22Rv1 (cell line): ENCODE measurements at regions not wholly inside any gene's neighbourhood (a gene's known extent, or its start where the extent isn't known, plus 50 kb on each side); places are given as distances from the start of the nearest gene placed in this dataset.

Experiments
- ZFX ChIP-seq: fragments of 450-650 bp; IDR thresholded peaks from 2 replicates; pipeline ENCODE4 v1.6.1; 2017; ENCODE audit warnings: antibody characterized with exemption, borderline replicate concordance
- TF ChIP-seq, protein P1 (sequence below): fragments of 450-650 bp; IDR thresholded peaks from 2 replicates; pipeline ENCODE4 v1.5.1; 2017; ENCODE audit warnings: mild to moderate bottlenecking

DNA sequence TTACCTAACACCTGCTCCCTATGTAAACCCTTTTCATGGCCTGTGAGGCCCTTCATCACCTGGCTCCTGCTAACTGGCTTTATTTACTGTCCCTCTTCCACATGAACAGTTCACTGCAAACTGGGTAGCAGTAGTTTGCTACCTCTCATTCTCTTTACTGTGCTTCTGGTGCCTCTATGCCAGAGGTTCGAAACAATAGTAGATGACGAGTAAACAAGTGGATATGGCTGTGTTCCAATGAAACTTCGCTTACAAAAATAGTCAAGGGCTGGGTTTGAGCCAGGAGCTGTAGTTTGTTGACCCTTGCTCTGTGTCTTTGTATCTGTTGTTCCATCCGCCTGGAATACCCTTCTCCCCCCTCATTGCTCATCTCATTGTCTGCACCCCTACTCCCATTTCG lies 233.6 kb upstream of the RMST start:
- TF ChIP-seq, protein P1, sequence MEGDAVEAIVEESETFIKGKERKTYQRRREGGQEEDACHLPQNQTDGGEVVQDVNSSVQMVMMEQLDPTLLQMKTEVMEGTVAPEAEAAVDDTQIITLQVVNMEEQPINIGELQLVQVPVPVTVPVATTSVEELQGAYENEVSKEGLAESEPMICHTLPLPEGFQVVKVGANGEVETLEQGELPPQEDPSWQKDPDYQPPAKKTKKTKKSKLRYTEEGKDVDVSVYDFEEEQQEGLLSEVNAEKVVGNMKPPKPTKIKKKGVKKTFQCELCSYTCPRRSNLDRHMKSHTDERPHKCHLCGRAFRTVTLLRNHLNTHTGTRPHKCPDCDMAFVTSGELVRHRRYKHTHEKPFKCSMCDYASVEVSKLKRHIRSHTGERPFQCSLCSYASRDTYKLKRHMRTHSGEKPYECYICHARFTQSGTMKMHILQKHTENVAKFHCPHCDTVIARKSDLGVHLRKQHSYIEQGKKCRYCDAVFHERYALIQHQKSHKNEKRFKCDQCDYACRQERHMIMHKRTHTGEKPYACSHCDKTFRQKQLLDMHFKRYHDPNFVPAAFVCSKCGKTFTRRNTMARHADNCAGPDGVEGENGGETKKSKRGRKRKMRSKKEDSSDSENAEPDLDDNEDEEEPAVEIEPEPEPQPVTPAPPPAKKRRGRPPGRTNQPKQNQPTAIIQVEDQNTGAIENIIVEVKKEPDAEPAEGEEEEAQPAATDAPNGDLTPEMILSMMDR: no peak
- no peak for TF ChIP-seq ZFX
